ENCODE measurements at regions not wholly inside any gene's neighbourhood (a gene's known extent, or its start where the extent isn't known, plus 50 kb on each side); places are given as distances from the start of the nearest gene placed in this dataset.

GRCh38 chr16:17015702-17016101 lies 455.1 kb downstream of the XYLT1 start:
- H3K36me3 Mint-ChIP-seq, result peaks cover 10% of the 10 kb centered on the region
- DNase-seq (no peak), ATAC-seq (ENCODE audit: low read depth) (no peak)
- no peak overlapping the region for H3K4me3 Mint-ChIP-seq
- H3K9me3 Mint-ChIP-seq, result peaks cover 6% of the 10 kb centered on the region
- H3K4me1 Mint-ChIP-seq, result peaks cover 14% of the 10 kb centered on the region
- no peak overlapping the region for H3K27ac Mint-ChIP-seq
- peaks cover 8% of the 10 kb centered on the region for H3K27me3 Mint-ChIP-seq
- POLR2A ChIA-PET, result no interaction called here

DNA sequence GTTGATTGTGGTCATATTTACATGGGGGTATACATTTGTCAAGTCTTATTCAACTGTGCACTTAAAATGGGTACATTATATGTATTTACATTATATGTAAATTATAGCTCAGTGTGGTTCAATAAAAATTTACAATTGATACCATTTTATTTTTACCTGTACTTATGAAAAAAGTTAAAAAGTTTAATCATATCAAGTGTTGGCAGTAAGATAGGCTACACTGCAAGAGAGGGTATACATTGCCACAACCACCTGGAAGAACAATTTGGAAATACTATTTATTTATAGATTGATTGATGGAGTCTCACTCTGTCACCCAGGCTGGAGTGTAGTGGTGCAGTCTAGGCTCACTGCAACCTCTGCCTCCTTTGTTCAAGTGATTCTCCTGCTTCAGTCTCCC lies 453.3 kb downstream of the XYLT1 start:
- no peak overlapping the region for H3K27ac Mint-ChIP-seq
- DNase-seq (no peak), ATAC-seq (ENCODE audit: low read depth) (no peak)
- H3K36me3 Mint-ChIP-seq, result peaks cover 7% of the 10 kb centered on the region
- peaks cover 6% of the 10 kb centered on the region for H3K9me3 Mint-ChIP-seq
- no peaks in the 10 kb centered on the region for H3K27me3 Mint-ChIP-seq
- peaks cover 12% of the 10 kb centered on the region for H3K4me1 Mint-ChIP-seq
- POLR2A ChIA-PET, result interaction anchor here (1.5 kb wide), 1 partner anchor 12 kb away, joined by 3 read pairs; no protein-coding TSS in a partner anchor
- no peak overlapping the region for H3K4me3 Mint-ChIP-seq

- Mint-ChIP-seq H3K9me3 (peaks cover 6% of the 10 kb centered on the region), H3K27me3 (peaks cover 3% of the 10 kb centered on the region), H3K36me3 (peaks cover 7% of the 10 kb centered on the region), H3K4me3 (no peak overlapping the region), H3K27ac (no peak overlapping the region), H3K4me1 (peaks cover 7% of the 10 kb centered on the region)
- ATAC-seq (ENCODE audit: low read depth) (no peak), DNase-seq (no peak)
- POLR2A ChIA-PET, result interaction anchor here (1.5 kb wide), 1 partner anchor 11 kb away, joined by 3 read pairs; no protein-coding TSS in a partner anchor
Measured at GRCh38 chr16:17018585-17018939, 452.2 kb downstream of the XYLT1 start.

DNA sequence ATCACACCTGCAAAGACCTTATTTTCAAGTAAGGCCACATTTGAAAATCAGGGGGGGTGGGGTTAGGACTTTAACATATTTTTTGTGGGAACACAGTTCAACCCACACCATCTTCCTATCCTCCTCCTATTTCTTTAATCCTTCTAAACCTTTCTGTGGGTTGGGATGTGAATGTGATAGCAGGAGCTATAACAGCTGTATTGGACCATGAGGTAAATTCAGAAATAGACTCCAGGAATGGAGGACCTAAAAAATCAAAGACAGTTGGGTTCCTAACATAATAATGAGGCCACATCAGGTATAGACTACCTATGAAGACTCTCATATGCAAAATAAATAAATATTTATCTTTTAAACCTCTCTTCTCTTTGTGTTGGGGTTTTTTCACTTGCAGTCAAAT lies 451.4 kb downstream of the XYLT1 start:
- Mint-ChIP-seq H3K27me3 (peaks cover 3% of the 10 kb centered on the region), H3K9me3 (peaks cover 6% of the 10 kb centered on the region), H3K36me3 (peaks cover 7% of the 10 kb centered on the region), H3K27ac (no peak overlapping the region), H3K4me1 (peaks cover 4% of the 10 kb centered on the region), H3K4me3 (no peak overlapping the region)
- ATAC-seq (ENCODE audit: low read depth) (no peak), DNase-seq (no peak)
- POLR2A ChIA-PET, result no interaction called here

- no peak overlapping the region for H3K4me3 Mint-ChIP-seq
- no peak overlapping the region for H3K27ac Mint-ChIP-seq
- ATAC-seq (ENCODE audit: low read depth), result no peak
- POLR2A ChIA-PET, result no interaction called here
- peaks cover 3% of the 10 kb centered on the region for H3K27me3 Mint-ChIP-seq
- H3K4me1 Mint-ChIP-seq, result peaks cover 18% of the 10 kb centered on the region
- no peak for DNase-seq
- H3K9me3 Mint-ChIP-seq, result peaks cover 2% of the 10 kb centered on the region
- peaks cover 3% of the 10 kb centered on the region for H3K36me3 Mint-ChIP-seq
Measured at GRCh38 chr16:17023606-17024005, 447.2 kb downstream of the XYLT1 start.

- H3K27ac Mint-ChIP-seq, result no peak overlapping the region
- peaks cover 3% of the 10 kb centered on the region for H3K27me3 Mint-ChIP-seq
- H3K4me3 Mint-ChIP-seq, result no peak overlapping the region
- DNase-seq (no peak), ATAC-seq (ENCODE audit: low read depth) (no peak)
- H3K36me3 Mint-ChIP-seq, result peaks cover 9% of the 10 kb centered on the region
- peaks cover 18% of the 10 kb centered on the region for H3K4me1 Mint-ChIP-seq
- H3K9me3 Mint-ChIP-seq, result peaks cover 8% of the 10 kb centered on the region
- POLR2A ChIA-PET, result no interaction called here
Measured at GRCh38 chr16:17024514-17024913, 446.2 kb downstream of the XYLT1 start.

DNA sequence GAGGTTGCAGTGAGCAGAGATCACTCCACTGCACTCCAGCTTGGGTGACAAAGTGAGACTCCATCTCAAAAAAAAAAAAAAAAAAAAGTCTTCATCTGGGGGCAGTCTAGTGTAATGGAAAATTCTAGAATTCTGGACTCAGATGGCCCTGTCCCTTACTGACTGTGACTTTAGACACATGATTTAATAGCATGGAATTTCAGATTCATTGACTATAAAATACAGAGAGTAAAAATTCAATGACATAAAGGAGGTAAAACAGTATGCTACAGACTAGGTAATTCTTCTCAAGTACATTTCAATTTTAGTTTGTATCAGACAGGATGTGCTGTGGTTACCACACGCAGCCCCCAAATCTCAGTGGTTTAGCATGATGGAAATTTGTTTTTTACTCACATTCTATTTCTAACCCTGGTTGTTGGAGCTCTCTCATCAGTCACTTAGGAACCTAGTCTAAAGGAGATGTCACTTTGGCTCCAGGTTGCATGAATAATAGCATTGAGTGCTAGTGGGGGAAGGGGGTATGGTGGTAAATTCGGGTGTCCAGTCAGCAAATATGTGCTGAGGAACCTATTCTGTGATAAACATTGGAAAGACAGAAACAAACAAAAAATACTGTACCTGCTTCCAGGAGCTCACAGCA lies 444.0 kb downstream of the XYLT1 start:
- POLR2A ChIA-PET, result interaction anchor here (0.6 kb wide), 1 partner anchor 200 kb away, joined by 3 read pairs; no protein-coding TSS in a partner anchor
- peaks cover 9% of the 10 kb centered on the region for H3K9me3 Mint-ChIP-seq
- H3K4me3 Mint-ChIP-seq, result peak overlapping the region; percentile 55
- DNase-seq (peak; percentile 39), ATAC-seq (ENCODE audit: low read depth) (peak; percentile 85)
- peaks cover 3% of the 10 kb centered on the region for H3K27me3 Mint-ChIP-seq
- peak overlapping the region; percentile 47 for H3K27ac Mint-ChIP-seq
- peaks cover 9% of the 10 kb centered on the region for H3K36me3 Mint-ChIP-seq
- H3K4me1 Mint-ChIP-seq, result peaks cover 18% of the 10 kb centered on the region

DNA sequence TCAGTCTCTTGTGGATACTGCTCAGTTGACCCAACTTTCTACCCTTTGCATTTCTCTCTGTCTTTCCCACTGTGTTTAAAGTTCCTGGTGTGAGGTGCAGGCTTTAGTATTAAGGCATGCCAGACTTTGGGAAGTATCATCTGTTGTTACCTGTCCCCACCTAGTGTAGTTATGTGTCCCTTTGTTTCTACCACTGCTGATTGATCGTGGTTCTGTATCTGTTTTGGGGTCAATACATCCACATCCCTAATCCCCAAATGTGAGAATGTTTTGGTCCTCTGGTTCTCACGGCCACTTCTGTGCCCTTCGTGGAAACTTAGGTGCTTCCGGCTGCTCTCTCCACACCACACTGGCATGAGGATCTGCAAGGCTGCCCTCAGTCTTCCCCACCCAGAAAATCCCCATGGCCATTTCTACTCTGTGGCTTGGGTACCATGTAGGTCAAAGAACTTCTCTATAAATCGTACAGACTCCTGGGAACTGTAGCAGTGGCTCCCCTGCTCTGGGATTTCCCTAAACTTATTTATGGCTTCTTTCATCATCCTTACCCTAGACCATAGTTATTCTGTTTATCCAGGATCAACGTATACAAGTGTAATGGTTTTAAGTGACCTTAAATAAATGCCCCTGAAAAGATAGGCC lies 443.2 kb downstream of the XYLT1 start:
- H3K27ac Mint-ChIP-seq, result peak overlapping the region; percentile 53
- peak overlapping the region; percentile 66 for H3K4me3 Mint-ChIP-seq
- ATAC-seq (ENCODE audit: low read depth) (no peak), DNase-seq (no peak)
- H3K4me1 Mint-ChIP-seq, result peaks cover 18% of the 10 kb centered on the region
- peaks cover 9% of the 10 kb centered on the region for H3K9me3 Mint-ChIP-seq
- POLR2A ChIA-PET, result no interaction called here
- peaks cover 3% of the 10 kb centered on the region for H3K27me3 Mint-ChIP-seq
- H3K36me3 Mint-ChIP-seq, result peaks cover 9% of the 10 kb centered on the region

DNA sequence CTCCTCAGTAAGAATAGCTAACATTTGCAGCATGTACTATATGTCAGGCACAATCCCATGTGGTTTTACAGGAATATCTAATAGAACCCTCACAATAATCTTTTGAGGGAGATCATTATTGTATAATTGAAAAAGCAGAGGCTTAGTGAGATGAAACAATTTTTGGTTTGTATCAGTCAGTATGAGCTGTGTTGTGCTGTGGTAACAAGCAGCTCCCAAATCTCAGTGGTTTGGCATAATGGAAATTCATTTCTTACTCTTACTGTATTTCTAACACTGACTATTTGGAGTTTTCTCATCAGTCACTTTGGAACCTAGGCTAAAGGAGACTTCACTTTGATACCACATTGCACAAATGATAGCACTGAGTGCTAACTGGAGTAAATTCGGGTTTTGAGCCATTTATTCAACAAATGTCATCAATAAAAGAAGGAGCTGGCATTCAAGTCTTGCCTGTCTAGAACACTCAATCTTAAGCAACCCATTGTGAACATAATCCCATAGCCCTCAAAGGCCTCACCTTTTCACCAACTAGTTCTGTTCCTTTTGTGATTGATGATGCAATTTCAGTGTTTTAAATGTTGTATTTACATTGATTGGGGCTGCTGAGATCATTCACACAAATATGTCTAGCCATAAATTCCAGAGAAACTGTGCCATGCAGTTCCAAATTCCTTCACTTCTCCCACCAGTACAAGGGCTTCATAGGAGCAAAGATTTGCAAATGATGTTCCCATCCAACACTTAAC lies 441.0 kb downstream of the XYLT1 start:
- POLR2A ChIA-PET, result interaction anchor here (1.1 kb wide), 1 partner anchor 12 kb away, joined by 3 read pairs; no protein-coding TSS in a partner anchor
- peaks cover 9% of the 10 kb centered on the region for H3K36me3 Mint-ChIP-seq
- no peak for DNase-seq
- no peak overlapping the region for H3K27ac Mint-ChIP-seq
- peaks cover 11% of the 10 kb centered on the region for H3K9me3 Mint-ChIP-seq
- no peak for ATAC-seq (ENCODE audit: low read depth)
- no peaks in the 10 kb centered on the region for H3K27me3 Mint-ChIP-seq
- peaks cover 18% of the 10 kb centered on the region for H3K4me1 Mint-ChIP-seq
- no peak overlapping the region for H3K4me3 Mint-ChIP-seq

GRCh38 chr16:17031484-17032268 lies 439.1 kb downstream of the XYLT1 start:
- Mint-ChIP-seq H3K36me3 (peaks cover 8% of the 10 kb centered on the region), H3K9me3 (peaks cover 9% of the 10 kb centered on the region), H3K27me3 (no peaks in the 10 kb centered on the region), H3K4me1 (peaks cover 10% of the 10 kb centered on the region), H3K4me3 (no peak overlapping the region), H3K27ac (no peak overlapping the region)
- no peak for DNase-seq
- POLR2A ChIA-PET, result no interaction called here
- no peak for ATAC-seq (ENCODE audit: low read depth)

DNA sequence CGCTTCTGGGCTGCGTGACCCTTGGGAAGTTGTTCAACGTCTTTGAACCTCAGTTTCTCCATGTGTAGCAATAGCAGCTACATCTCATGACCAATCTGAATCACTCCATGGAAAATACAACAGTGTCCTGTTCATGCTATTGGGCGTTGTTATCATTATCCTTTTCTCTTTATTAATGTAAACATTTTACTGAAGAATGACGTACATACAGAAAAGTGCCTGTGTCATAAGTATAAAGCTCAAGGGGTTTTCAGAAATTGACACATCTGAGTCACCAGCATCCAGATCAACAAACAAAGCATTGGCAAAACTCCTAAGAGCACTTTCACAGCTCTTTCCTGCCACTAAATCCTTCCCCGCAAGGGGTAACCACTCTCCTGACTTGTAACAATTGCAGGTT lies 438.4 kb downstream of the XYLT1 start:
- POLR2A ChIA-PET, result no interaction called here
- no peak for DNase-seq
- Mint-ChIP-seq H3K27ac (no peak overlapping the region), H3K36me3 (peaks cover 8% of the 10 kb centered on the region), H3K27me3 (no peaks in the 10 kb centered on the region), H3K4me1 (peaks cover 5% of the 10 kb centered on the region), H3K4me3 (no peak overlapping the region), H3K9me3 (peaks cover 9% of the 10 kb centered on the region)
- ATAC-seq (ENCODE audit: low read depth), result no peak

- no peaks in the 10 kb centered on the region for H3K4me1 Mint-ChIP-seq
- POLR2A ChIA-PET, result no interaction called here
- H3K27me3 Mint-ChIP-seq, result no peaks in the 10 kb centered on the region
- no peak overlapping the region for H3K4me3 Mint-ChIP-seq
- no peaks in the 10 kb centered on the region for H3K36me3 Mint-ChIP-seq
- H3K27ac Mint-ChIP-seq, result no peak overlapping the region
- no peak for DNase-seq
- peaks cover 3% of the 10 kb centered on the region for H3K9me3 Mint-ChIP-seq
- no peak for ATAC-seq (ENCODE audit: low read depth)
Measured at GRCh38 chr16:17034477-17035252, 436.1 kb downstream of the XYLT1 start.

- ATAC-seq (ENCODE audit: low read depth) (no peak), DNase-seq (no peak)
- POLR2A ChIA-PET, result no interaction called here
- H3K27ac Mint-ChIP-seq, result no peak overlapping the region
- no peaks in the 10 kb centered on the region for H3K4me1 Mint-ChIP-seq
- peaks cover 1% of the 10 kb centered on the region for H3K9me3 Mint-ChIP-seq
- no peaks in the 10 kb centered on the region for H3K27me3 Mint-ChIP-seq
- H3K4me3 Mint-ChIP-seq, result no peak overlapping the region
- no peaks in the 10 kb centered on the region for H3K36me3 Mint-ChIP-seq
Measured at GRCh38 chr16:17037499-17037898, 433.3 kb downstream of the XYLT1 start.
